OCI-LY7 (cell line): ENCODE measurements at regions not wholly inside any gene's neighbourhood (a gene's known extent, or its start where the extent isn't known, plus 50 kb on each side); places are given as distances from the start of the nearest gene placed in this dataset.

Source experiments
- BruUV-seq: library from RNA; stranded (reverse); fragments of 400-500 nt; replicated peaks from 2 replicates; lab custom pipeline; 2021; lab: Mats Ljungman, UMichigan
- CTCF ChIA-PET: fragments of 300-600 bp; sonication (Branson Sonifier 250); formaldehyde crosslinking; loops from one replicate; lab custom pipeline; 2022; ENCODE audit warnings: antibody characterized with exemption; ENCODE audit not compliant: unreplicated experiment; lab: Charles Lee
- POLR2A ChIA-PET: fragments of 300-600 bp; sonication (Branson Sonifier 250); formaldehyde crosslinking; loops from one replicate; lab custom pipeline; 2022; ENCODE audit warnings: antibody characterized with exemption; lab: Charles Lee
- DNase-seq: peaks from one replicate; pipeline ENCODE4 v3.0.0-alpha.2; 2015; ENCODE audit warnings: low spot score
- H2AFZ ChIP-seq: fragments of 200-600 bp; sonication (generic), shearing (Covaris generic); 2 replicates; pipeline ENCODE4 v1.6.1; 2014; ENCODE audit warnings: mild to moderate bottlenecking, antibody characterized with exemption, low read length, moderate library complexity
- H3K27ac ChIP-seq: fragments of 200-600 bp; sonication (generic); 2 replicates; pipeline ENCODE4 v1.5.1; 2014; ENCODE audit warnings: mixed run types, low read depth, mild to moderate bottlenecking, moderate library complexity, low read length, inconsistent platforms; ENCODE audit not compliant: poor library complexity, severe bottlenecking
- H3K36me3 ChIP-seq: fragments of 200-600 bp; sonication (generic); 2 replicates; pipeline ENCODE4 v1.6.1; 2014; ENCODE audit warnings: mild to moderate bottlenecking, antibody characterized with exemption, low read length, moderate library complexity, mixed read lengths; ENCODE audit not compliant: insufficient read depth
- H3K4me1 ChIP-seq: fragments of 200-600 bp; sonication (generic); 2 replicates; pipeline ENCODE4 v1.5.1; 2014; ENCODE audit warnings: mild to moderate bottlenecking, low read length; ENCODE audit not compliant: insufficient read depth, poor library complexity, severe bottlenecking
- H3K4me2 ChIP-seq: fragments of 200-600 bp; sonication (generic); 2 replicates; pipeline ENCODE4 v1.6.1; 2014; ENCODE audit warnings: mild to moderate bottlenecking, low read length
- H3K4me3 ChIP-seq: fragments of 200-600 bp; sonication (generic); 2 replicates; pipeline ENCODE4 v1.5.1; 2014; ENCODE audit warnings: mild to moderate bottlenecking, low read depth, low read length; ENCODE audit not compliant: poor library complexity, severe bottlenecking
- H3K79me2 ChIP-seq: fragments of 200-600 bp; sonication (generic); 2 replicates; pipeline ENCODE4 v1.6.1; 2016; ENCODE audit warnings: low read depth, mild to moderate bottlenecking, low read length, moderate library complexity, mixed read lengths; ENCODE audit not compliant: insufficient read depth
- H3K9me2 ChIP-seq: fragments of 200-600 bp; sonication (generic); 2 replicates; pipeline ENCODE4 v1.6.1; 2016; ENCODE audit warnings: mild to moderate bottlenecking, low read length, mixed read lengths; ENCODE audit not compliant: insufficient read depth
- H3K9me3 ChIP-seq: fragments of 200-600 bp; sonication (generic); 2 replicates; pipeline ENCODE4 v1.6.1; 2014; ENCODE audit warnings: mild to moderate bottlenecking, mixed run types, low read length, mixed read lengths
- H4K20me1 ChIP-seq: fragments of 200-600 bp; sonication (generic); 2 replicates; pipeline ENCODE4 v1.6.1; 2014; ENCODE audit warnings: mild to moderate bottlenecking, antibody characterized with exemption, low read length, moderate library complexity, mixed read lengths; ENCODE audit not compliant: insufficient read depth
- CTCF ChIP-seq: fragments of 200-600 bp; sonication (generic); conservative IDR thresholded peaks from 2 replicates; pipeline ENCODE4 v1.5.1; 2014; ENCODE audit warnings: mild to moderate bottlenecking, antibody characterized with exemption, low read length, moderate library complexity, mixed read lengths
- EZH2phosphoT487 ChIP-seq: fragments of 200-600 bp; sonication (generic); IDR thresholded peaks from 2 replicates; pipeline ENCODE4 v1.6.1; 2018; ENCODE audit warnings: low read depth, borderline replicate concordance, mild to moderate bottlenecking, mixed run types, antibody characterized with exemption, low read length, moderate library complexity, mixed read lengths
- intact Hi-C: fragments of 100-400 bp; cut with micrococcal nuclease; formaldehyde crosslinking; loops from one replicate; pipeline ENCODE4 v1.10.0; 2022; ENCODE audit not compliant: unreplicated experiment

GRCh38 chr12:41636653-41637052 lies 448.5 kb downstream of the PDZRN4 start:
- no peaks in the 10 kb centered on the region for H3K4me1 ChIP-seq
- no peaks in the 10 kb centered on the region for H3K79me2 ChIP-seq
- H3K4me2 ChIP-seq, result no peak overlapping the region
- no TSS peak for BruUV-seq
- no peak overlapping the region for H3K4me3 ChIP-seq
- ChIA-PET POLR2A (no interaction called here), CTCF (no interaction called here)
- H3K9me2 ChIP-seq, result no peaks in the 10 kb centered on the region
- no peaks in the 10 kb centered on the region for H4K20me1 ChIP-seq
- H3K27ac ChIP-seq, result no peak overlapping the region
- H3K36me3 ChIP-seq, result no peaks in the 10 kb centered on the region
- H3K9me3 ChIP-seq, result no peaks in the 10 kb centered on the region; the same call in 1 of the 2 replicates
- intact Hi-C loops, result no loop called here
- H2AFZ ChIP-seq, result no peak overlapping the region
- TF ChIP-seq EZH2phosphoT487, result no peak
- TF ChIP-seq CTCF, result no peak
- DNase-seq, result no peak

- no TSS peak for BruUV-seq
- H3K9me2 ChIP-seq, result no peaks in the 10 kb centered on the region
- H4K20me1 ChIP-seq, result no peaks in the 10 kb centered on the region
- intact Hi-C loops, result no loop called here
- H3K79me2 ChIP-seq, result no peaks in the 10 kb centered on the region
- no peak overlapping the region for H2AFZ ChIP-seq
- no peaks in the 10 kb centered on the region for H3K4me1 ChIP-seq
- no peaks in the 10 kb centered on the region for H3K36me3 ChIP-seq
- no peak for DNase-seq
- no peak for TF ChIP-seq CTCF
- TF ChIP-seq EZH2phosphoT487, result no peak
- H3K4me2 ChIP-seq, result no peak overlapping the region
- ChIA-PET CTCF (no interaction called here), POLR2A (no interaction called here)
- no peak overlapping the region for H3K4me3 ChIP-seq
- no peaks in the 10 kb centered on the region; the same call in 1 of the 2 replicates for H3K9me3 ChIP-seq
- H3K27ac ChIP-seq, result no peak overlapping the region
Measured at GRCh38 chr12:41635626-41636364, 447.7 kb downstream of the PDZRN4 start.

- DNase-seq, result no peak
- BruUV-seq, result no TSS peak
- Histone ChIP-seq H3K27ac (no peak overlapping the region), H3K9me3 (no peaks in the 10 kb centered on the region; the same call in 1 of the 2 replicates), H3K36me3 (no peaks in the 10 kb centered on the region), H3K79me2 (no peaks in the 10 kb centered on the region), H3K9me2 (no peaks in the 10 kb centered on the region), H3K4me2 (no peak overlapping the region), H3K4me1 (no peaks in the 10 kb centered on the region), H3K4me3 (no peak overlapping the region), H2AFZ (no peak overlapping the region), H4K20me1 (no peaks in the 10 kb centered on the region)
- ChIA-PET CTCF (no interaction called here), POLR2A (interaction anchor here (1.0 to 1.3 kb wide), 2 partner anchors 26 to 46 kb away, joined by 3 to 5 read pairs; no protein-coding TSS in a partner anchor)
- intact Hi-C loops, result no loop called here
- TF ChIP-seq CTCF (no peak), EZH2phosphoT487 (no peak)
Measured at GRCh38 chr12:41634091-41634490, 446.0 kb downstream of the PDZRN4 start.
